Keratinocyte (primary cell): ENCODE measurements at regions not wholly inside any gene's neighbourhood (a gene's known extent, or its start where the extent isn't known, plus 50 kb on each side); places are given as distances from the start of the nearest gene placed in this dataset.

Source experiments
- DNase-seq: peaks from one replicate; pipeline ENCODE4 v3.0.0-alpha.2; 2011; ENCODE audit warnings: low read depth, missing footprints, low spot score
- FAIRE-seq: peaks from 2 replicates; lab custom pipeline; 2011; peaks lifted over from hg19 to GRCh38; lab: Jason Lieb, UNC
- H2AFZ ChIP-seq: 2 replicates; pipeline ENCODE4 v1.6.0; 2012; ENCODE audit warnings: low read length, control low read depth, inconsistent platforms; ENCODE audit not compliant: control insufficient read depth
- H3K27ac ChIP-seq: 2 replicates; pipeline ENCODE4 v1.5.1; 2011; ENCODE audit warnings: low read length; ENCODE audit not compliant: control insufficient read depth, insufficient read depth
- H3K27me3 ChIP-seq: 3 replicates; pipeline ENCODE4 v1.6.0; 2011; ENCODE audit warnings: low read length; ENCODE audit not compliant: control insufficient read depth, insufficient read depth; ENCODE audit errors: extremely low read depth
- H3K36me3 ChIP-seq, 2 experiments: 2 replicates in 1 of 2; 3 replicates in 1 of 2; pipeline ENCODE4 v1.5.1; 2011; ENCODE audit warnings: low read length in 2 of 2, mild to moderate bottlenecking in 1 of 2; ENCODE audit not compliant: control insufficient read depth in 2 of 2, insufficient read depth in 2 of 2; ENCODE audit errors: extremely low read depth in 1 of 2
- H3K4me1 ChIP-seq: 3 replicates; pipeline ENCODE4 v1.5.1; 2011; ENCODE audit warnings: low read length; ENCODE audit not compliant: control insufficient read depth, insufficient read depth; ENCODE audit errors: extremely low read depth
- H3K4me2 ChIP-seq: 3 replicates; pipeline ENCODE4 v1.6.0; 2011; ENCODE audit warnings: low read depth, low read length; ENCODE audit not compliant: control insufficient read depth, insufficient read depth; ENCODE audit errors: extremely low read depth
- H3K4me3 ChIP-seq, 3 experiments: fragments of 200-600 bp in 1 of 3; sonication (generic) in 1 of 3; 2 replicates in 2 of 3; 3 replicates in 1 of 3; pipeline ENCODE4 v1.5.1; 2011 to 2016; ENCODE audit warnings: low read length in 3 of 3, mild to moderate bottlenecking in 3 of 3, control low read depth in 2 of 3, inconsistent platforms in 1 of 3, low read depth in 1 of 3, mixed read lengths in 1 of 3, mixed run types in 1 of 3, moderate library complexity in 1 of 3; ENCODE audit not compliant: control insufficient read depth in 2 of 3, insufficient read depth in 2 of 3; ENCODE audit errors: extremely low read depth in 1 of 3
- H3K79me2 ChIP-seq: 2 replicates; pipeline ENCODE4 v1.6.0; 2012; ENCODE audit warnings: low read length; ENCODE audit not compliant: control insufficient read depth, insufficient read depth
- H3K9ac ChIP-seq: 3 replicates; pipeline ENCODE4 v1.6.0; 2011; ENCODE audit warnings: low read length; ENCODE audit not compliant: control insufficient read depth, insufficient read depth; ENCODE audit errors: extremely low read depth
- H3K9me1 ChIP-seq: 3 replicates; pipeline ENCODE4 v1.6.0; 2011; ENCODE audit warnings: low read length; ENCODE audit not compliant: control insufficient read depth, insufficient read depth; ENCODE audit errors: extremely low read depth
- H3K9me3 ChIP-seq: 2 replicates; pipeline ENCODE4 v1.5.1; 2012; ENCODE audit warnings: low read depth, low read length; ENCODE audit not compliant: control insufficient read depth
- H4K20me1 ChIP-seq: 3 replicates; pipeline ENCODE4 v1.6.0; 2011; ENCODE audit warnings: low read length; ENCODE audit not compliant: control insufficient read depth, insufficient read depth; ENCODE audit errors: extremely low read depth
- EZH2 ChIP-seq: IDR thresholded peaks from one replicate; pipeline ENCODE4 v1.6.1; 2012; ENCODE audit warnings: inconsistent platforms, mild to moderate bottlenecking, low read length, moderate library complexity
- dilution Hi-C: fragments of 300-500 bp; cut with MboI; formaldehyde crosslinking; loops from one replicate; pipeline ENCODE4 v1.7.0; 2020; ENCODE audit warnings: low sequenced_read_pairs; ENCODE audit not compliant: extremely low pct_ligation_motif_present
- TF ChIP-seq, protein P1 (sequence below), 3 experiments: IDR thresholded peaks in 1 of 3; conservative IDR thresholded peaks in 1 of 3; optimal IDR thresholded peaks in 1 of 3; 2 replicates in 2 of 3; 3 replicates in 1 of 3; pipeline versions ENCODE3 to v1.5.1; 2011; ENCODE audit warnings: low read length in 3 of 3, mild to moderate bottlenecking in 3 of 3, moderate library complexity in 2 of 3, control low read depth in 1 of 3, inconsistent platforms in 1 of 3; ENCODE audit not compliant: insufficient read depth in 2 of 3; ENCODE audit errors: extremely low read depth in 1 of 3

GRCh38 chr14:89724628-89724960 lies 229.9 kb downstream of the EFCAB11 start:
- dilution Hi-C loops: no loop called here
- H3K79me2 ChIP-seq: no peaks in the 10 kb centered on the region
- DNase-seq (no peak), FAIRE-seq (no peak)
- H3K27me3 ChIP-seq: no peaks in the 10 kb centered on the region
- peak overlapping the region; percentile 41 for H3K4me2 ChIP-seq
- H3K9me3 ChIP-seq: no peaks in the 10 kb centered on the region
- H3K9ac ChIP-seq: no peak overlapping the region
- no peak for TF ChIP-seq EZH2
- TF ChIP-seq, protein P1, sequence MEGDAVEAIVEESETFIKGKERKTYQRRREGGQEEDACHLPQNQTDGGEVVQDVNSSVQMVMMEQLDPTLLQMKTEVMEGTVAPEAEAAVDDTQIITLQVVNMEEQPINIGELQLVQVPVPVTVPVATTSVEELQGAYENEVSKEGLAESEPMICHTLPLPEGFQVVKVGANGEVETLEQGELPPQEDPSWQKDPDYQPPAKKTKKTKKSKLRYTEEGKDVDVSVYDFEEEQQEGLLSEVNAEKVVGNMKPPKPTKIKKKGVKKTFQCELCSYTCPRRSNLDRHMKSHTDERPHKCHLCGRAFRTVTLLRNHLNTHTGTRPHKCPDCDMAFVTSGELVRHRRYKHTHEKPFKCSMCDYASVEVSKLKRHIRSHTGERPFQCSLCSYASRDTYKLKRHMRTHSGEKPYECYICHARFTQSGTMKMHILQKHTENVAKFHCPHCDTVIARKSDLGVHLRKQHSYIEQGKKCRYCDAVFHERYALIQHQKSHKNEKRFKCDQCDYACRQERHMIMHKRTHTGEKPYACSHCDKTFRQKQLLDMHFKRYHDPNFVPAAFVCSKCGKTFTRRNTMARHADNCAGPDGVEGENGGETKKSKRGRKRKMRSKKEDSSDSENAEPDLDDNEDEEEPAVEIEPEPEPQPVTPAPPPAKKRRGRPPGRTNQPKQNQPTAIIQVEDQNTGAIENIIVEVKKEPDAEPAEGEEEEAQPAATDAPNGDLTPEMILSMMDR (optimal IDR thresholded peaks at IDR 0.05 in 1 of 3, IDR thresholded peaks at IDR 0.05 in 1 of 3, conservative IDR thresholded peaks at IDR 0.05 in 1 of 3; ENCODE audit: extremely low read depth in 1 of 3, insufficient read depth in 2 of 3, low read length in 3 of 3): no peak
- H3K4me3 ChIP-seq: peak overlapping the region in 1 of 3 experiments; percentile 17
- H3K4me1 ChIP-seq: no peaks in the 10 kb centered on the region
- H4K20me1 ChIP-seq: no peaks in the 10 kb centered on the region
- H3K9me1 ChIP-seq: no peaks in the 10 kb centered on the region
- H2AFZ ChIP-seq: peak overlapping the region; percentile 57
- no peak overlapping the region for H3K27ac ChIP-seq
- H3K36me3 ChIP-seq: no peaks in the 10 kb centered on the region

GRCh38 chr14:89723930-89724627 lies 230.5 kb downstream of the EFCAB11 start:
- H3K4me2 ChIP-seq: peak overlapping the region; percentile 41
- H3K9me3 ChIP-seq: no peaks in the 10 kb centered on the region
- peak overlapping the region; percentile 57 for H2AFZ ChIP-seq
- FAIRE-seq: no peak
- no peaks in the 10 kb centered on the region for H3K79me2 ChIP-seq
- dilution Hi-C loops: no loop called here
- H3K9ac ChIP-seq: no peak overlapping the region
- H3K27ac ChIP-seq: no peak overlapping the region
- H3K4me3 ChIP-seq: peak overlapping the region in 1 of 3 experiments; percentile 17
- TF ChIP-seq EZH2: no peak
- TF ChIP-seq, protein P1 (optimal IDR thresholded peaks at IDR 0.05 in 1 of 3, IDR thresholded peaks at IDR 0.05 in 1 of 3, conservative IDR thresholded peaks at IDR 0.05 in 1 of 3; ENCODE audit: extremely low read depth in 1 of 3, insufficient read depth in 2 of 3, low read length in 3 of 3): no peak
- no peaks in the 10 kb centered on the region for H3K4me1 ChIP-seq
- no peaks in the 10 kb centered on the region for H3K27me3 ChIP-seq
- no peaks in the 10 kb centered on the region for H4K20me1 ChIP-seq
- no peaks in the 10 kb centered on the region for H3K36me3 ChIP-seq
- DNase-seq: no peak
- H3K9me1 ChIP-seq: no peaks in the 10 kb centered on the region
